Endothelial cell of umbilical vein (primary cell): ENCODE measurements at regions not wholly inside any gene's neighbourhood (a gene's known extent, or its start where the extent isn't known, plus 50 kb on each side); places are given as distances from the start of the nearest gene placed in this dataset.

Experiments
- BruUV-seq: library from RNA; stranded (reverse); fragments of 400-500 nt; replicated peaks from 2 replicates; lab custom pipeline; 2021; lab: Mats Ljungman, UMichigan
- CTCF ChIA-PET: fragments of 300-600, 350-600 bp; sonication (Branson Sonifier 250); formaldehyde crosslinking; loops from one replicate; lab custom pipeline; 2021; ENCODE audit warnings: antibody characterized with exemption, inconsistent platforms; lab: Charles Lee
- POLR2A ChIA-PET: fragments of 300-600, 350-600 bp; sonication (Branson Sonifier 250); formaldehyde crosslinking; loops from one replicate; lab custom pipeline; 2021; ENCODE audit warnings: antibody characterized with exemption, inconsistent platforms; lab: Charles Lee
- DNase-seq: peaks from one replicate; pipeline ENCODE4 v3.0.0-alpha.2; 2011; ENCODE audit warnings: low read depth, low spot score
- FAIRE-seq: peaks from 2 replicates; lab custom pipeline; 2011; peaks lifted over from hg19 to GRCh38; lab: Jason Lieb, UNC
- H2AFZ ChIP-seq: 2 replicates; pipeline ENCODE4 v1.6.0; 2012; ENCODE audit warnings: low read depth, low read length, control low read depth, inconsistent platforms
- H3K27ac ChIP-seq: 2 replicates; pipeline ENCODE4 v1.5.1; 2011; ENCODE audit warnings: low read depth, mild to moderate bottlenecking, control low read depth, low read length, moderate library complexity; ENCODE audit not compliant: insufficient read depth
- H3K27me3 ChIP-seq, 2 experiments: 2 replicates each; pipeline versions ENCODE4 v1.6.0 to v1.6.1; 2011; ENCODE audit warnings: low read length in 2 of 2, mixed read lengths in 1 of 2; ENCODE audit not compliant: control insufficient read depth in 2 of 2, insufficient read depth in 2 of 2
- H3K36me3 ChIP-seq, 2 experiments: 2 replicates in 1 of 2; 3 replicates in 1 of 2; pipeline ENCODE4 v1.5.1; 2011; ENCODE audit warnings: low read length in 2 of 2, mild to moderate bottlenecking in 1 of 2, moderate library complexity in 1 of 2; ENCODE audit not compliant: control insufficient read depth in 2 of 2, insufficient read depth in 2 of 2; ENCODE audit errors: extremely low read depth in 1 of 2
- H3K4me1 ChIP-seq: 3 replicates; pipeline ENCODE4 v1.5.1; 2011; ENCODE audit warnings: mild to moderate bottlenecking, low read length; ENCODE audit not compliant: control insufficient read depth, insufficient read depth; ENCODE audit errors: extremely low read depth
- H3K4me2 ChIP-seq: 2 replicates; pipeline ENCODE4 v1.6.1; 2011; ENCODE audit warnings: low read length, control low read depth, mixed read lengths; ENCODE audit not compliant: insufficient read depth
- H3K4me3 ChIP-seq, 3 experiments: fragments of 200-600 bp in 1 of 3; sonication (generic), shearing (Covaris generic) in 1 of 3; replicated peaks in 1 of 3; 2 replicates each; pipeline ENCODE4 v1.5.1; 2011 to 2016; ENCODE audit warnings: control low read depth in 3 of 3, low read length in 3 of 3, mild to moderate bottlenecking in 2 of 3, inconsistent platforms in 1 of 3, low read depth in 1 of 3, moderate library complexity in 1 of 3; ENCODE audit not compliant: insufficient read depth in 1 of 3
- H3K79me2 ChIP-seq: 2 replicates; pipeline ENCODE4 v1.6.0; 2012; ENCODE audit warnings: low read length, inconsistent platforms; ENCODE audit not compliant: control insufficient read depth, insufficient read depth
- H3K9ac ChIP-seq: replicated peaks from 2 replicates; pipeline ENCODE3; 2011; ENCODE audit warnings: low read length, control low read depth; ENCODE audit not compliant: insufficient read depth; ENCODE audit errors: extremely low read depth
- H3K9me1 ChIP-seq: replicated peaks from 3 replicates; pipeline ENCODE4 v1.6.0; 2011; ENCODE audit warnings: mild to moderate bottlenecking, low read length; ENCODE audit not compliant: control insufficient read depth, insufficient read depth; ENCODE audit errors: extremely low read depth
- H3K9me3 ChIP-seq: replicated peaks from 2 replicates; pipeline ENCODE4 v1.5.1; 2012; ENCODE audit warnings: low read length, inconsistent platforms; ENCODE audit not compliant: control insufficient read depth, insufficient read depth
- H4K20me1 ChIP-seq: replicated peaks from 2 replicates; pipeline ENCODE3; 2011; ENCODE audit warnings: mild to moderate bottlenecking, low read length; ENCODE audit not compliant: control insufficient read depth, insufficient read depth; ENCODE audit errors: extremely low read depth
- CTCF ChIP-seq, 2 donors: IDR thresholded peaks; 1 replicate in 1 of 2; 2 replicates in 1 of 2; pipeline ENCODE4 v1.5.1; 2011; ENCODE audit warnings: low read length in 2 of 2, mild to moderate bottlenecking in 2 of 2, moderate library complexity in 2 of 2, control low read depth in 1 of 2, inconsistent platforms in 1 of 2, low read depth in 1 of 2; ENCODE audit not compliant: insufficient read depth in 1 of 2; ENCODE audit errors: extremely low read depth in 1 of 2
- EZH2 ChIP-seq: IDR thresholded peaks from 2 replicates; pipeline ENCODE4 v1.6.1; 2012; ENCODE audit warnings: borderline replicate concordance, low read depth, mild to moderate bottlenecking, moderate library complexity, low read length, inconsistent platforms; ENCODE audit not compliant: severe bottlenecking
- FOS ChIP-seq: IDR thresholded peaks from 2 replicates; pipeline ENCODE4 v1.6.1; 2011; ENCODE audit warnings: mild to moderate bottlenecking, low read length, moderate library complexity, borderline replicate concordance; ENCODE audit not compliant: insufficient read depth
- GATA2 ChIP-seq: IDR thresholded peaks from 2 replicates; pipeline ENCODE4 v1.7.0; 2011; ENCODE audit warnings: low read depth, mild to moderate bottlenecking, moderate library complexity, mixed read lengths, low read length; ENCODE audit not compliant: insufficient read length, insufficient read depth
- JUN ChIP-seq: IDR thresholded peaks from 2 replicates; pipeline ENCODE4 v1.6.1; 2011; ENCODE audit warnings: borderline replicate concordance, low read depth; ENCODE audit not compliant: insufficient read length, insufficient read depth
- MAX ChIP-seq: IDR thresholded peaks from 2 replicates; pipeline ENCODE4 v1.6.1; 2011; ENCODE audit not compliant: insufficient read depth, insufficient read length
- MYC ChIP-seq: IDR thresholded peaks from one replicate; pipeline ENCODE4 v1.6.1; 2011; ENCODE audit warnings: mild to moderate bottlenecking, low read depth, low read length
- POLR2A ChIP-seq: IDR thresholded peaks from 2 replicates; pipeline ENCODE4 v1.6.1; 2012; ENCODE audit warnings: low read depth, mild to moderate bottlenecking, control low read depth, low read length
- POLR2AphosphoS5 ChIP-seq: IDR thresholded peaks from 2 replicates; pipeline ENCODE4 v1.6.1; 2012; ENCODE audit warnings: low read depth, mild to moderate bottlenecking, control low read depth, low read length, moderate library complexity; ENCODE audit not compliant: insufficient read depth
- dilution Hi-C: fragments of 300-500 bp; cut with MboI; formaldehyde crosslinking; loops from one replicate; pipeline ENCODE4 v1.15.0; 2019; ENCODE audit warnings: low sequenced_read_pairs; ENCODE audit not compliant: extremely low pct_ligation_motif_present
- intact Hi-C: fragments of 100-400 bp; cut with micrococcal nuclease; formaldehyde crosslinking; loops from one replicate; pipeline ENCODE4 v1.10.0; 2022

- dilution Hi-C loops = no loop called here
- Histone ChIP-seq H3K4me2 (no peak overlapping the region), H3K9ac (no peak overlapping the region), H2AFZ (no peak overlapping the region), H3K79me2 (no peaks in the 10 kb centered on the region), H4K20me1 (no peaks in the 10 kb centered on the region), H3K27me3 (no peaks in the 10 kb centered on the region), H3K27ac (no peak overlapping the region), H3K36me3 (no peaks in the 10 kb centered on the region), H3K4me1 (no peaks in the 10 kb centered on the region), H3K9me1 (no peaks in the 10 kb centered on the region), H3K4me3 (no peak overlapping the region), H3K9me3 (no peaks in the 10 kb centered on the region)
- no TSS peak for BruUV-seq
- no peak for TF ChIP-seq EZH2
- TF ChIP-seq MYC = no peak
- no peak for TF ChIP-seq GATA2
- TF ChIP-seq MAX = no peak
- TF ChIP-seq POLR2AphosphoS5 = no peak
- TF ChIP-seq FOS = no peak
- no peak for TF ChIP-seq JUN
- no peak for TF ChIP-seq POLR2A
- TF ChIP-seq CTCF (IDR thresholded peaks at IDR 0.05; ENCODE audit: extremely low read depth in 1 of 2, insufficient read depth in 1 of 2, low read depth in 1 of 2, low read length in 2 of 2) = no peak
- intact Hi-C loops = loop anchor here (5.0 kb wide), 1 partner anchor 150 kb away; no protein-coding TSS in a partner anchor
- peak; percentile 12 for DNase-seq
- ChIA-PET CTCF (no interaction called here), POLR2A (no interaction called here)
- no peak for FAIRE-seq
Measured at GRCh38 chr11:121777056-121777455, 324.3 kb upstream of the SORL1-AS1 start.
